Muscle of leg (tissue), 3 donors: ENCODE measurements at regions not wholly inside any gene's neighbourhood (a gene's known extent, or its start where the extent isn't known, plus 50 kb on each side); places are given as distances from the start of the nearest gene placed in this dataset.
A peak's percentile ranks its signal among the peaks of the same experiment; 100 is the strongest.

Experiments
- DNase-seq: peaks from one replicate; pipeline ENCODE4 v3.0.0; 2013
- H3K27ac ChIP-seq: one replicate; pipeline ENCODE4 v1.5.1; 2013; ENCODE audit warnings: mild to moderate bottlenecking, low read length, control low read depth
- H3K27me3 ChIP-seq: one replicate; pipeline ENCODE4 v1.6.1; 2013; ENCODE audit warnings: low read length; ENCODE audit not compliant: control insufficient read depth, insufficient read depth
- H3K36me3 ChIP-seq: one replicate; pipeline ENCODE4 v1.6.1; 2013; ENCODE audit warnings: low read length; ENCODE audit not compliant: control insufficient read depth, insufficient read depth
- H3K4me1 ChIP-seq: one replicate; pipeline ENCODE4 v1.6.1; 2013; ENCODE audit warnings: low read length; ENCODE audit not compliant: control insufficient read depth, insufficient read depth
- H3K4me3 ChIP-seq: one replicate; pipeline ENCODE4 v1.5.1; 2013; ENCODE audit warnings: low read length, control low read depth
- H3K9me3 ChIP-seq: replicated peaks from 2 replicates; pipeline ENCODE4 v1.6.1; 2013; ENCODE audit warnings: low read depth, low read length; ENCODE audit not compliant: control insufficient read depth
- WGBS: methylation state at CpG from one replicate; pipeline ENCODE4 v1.1.5; 2013; ENCODE audit warnings: missing lambda C conversion rate; ENCODE audit not compliant: insufficient coverage; 5-methylcytosine and 5-hydroxymethylcytosine counted together

DNA sequence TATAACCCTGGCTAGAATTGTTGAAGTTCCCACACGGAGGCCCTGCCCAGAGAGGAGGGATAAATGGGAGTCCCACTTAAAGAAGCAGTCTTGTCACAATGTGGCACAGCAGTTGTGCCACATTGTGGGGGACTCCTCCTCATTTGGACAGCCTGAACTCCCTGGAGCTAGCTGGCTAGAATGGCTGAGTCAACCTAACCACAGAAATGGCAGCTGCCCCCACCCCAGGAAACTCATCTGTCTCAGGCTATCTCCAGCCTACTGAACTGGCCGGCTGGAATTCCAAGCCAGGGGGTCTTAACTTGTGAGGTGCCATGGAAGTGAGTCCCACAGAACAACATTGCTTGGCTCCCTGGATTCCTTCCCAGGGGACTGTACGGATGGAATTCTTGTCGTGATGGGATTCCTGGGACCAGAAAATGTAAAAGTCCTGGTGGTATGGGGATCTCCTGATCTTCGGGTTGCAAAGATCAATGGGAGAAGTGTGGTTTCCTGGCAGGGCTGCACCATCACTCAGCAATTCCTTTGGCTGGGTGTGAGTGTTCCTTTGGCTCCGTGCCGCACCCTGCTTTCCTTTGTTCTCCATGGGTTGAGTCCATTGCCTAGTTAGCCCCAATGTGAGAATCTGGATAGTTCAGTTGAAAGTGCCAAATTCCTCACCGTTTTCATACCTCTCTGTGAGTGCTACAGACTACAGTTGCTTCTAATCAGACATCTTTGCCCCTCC is 791.2 kb upstream of the FAT3 start:
- 85% methylated on average over 7 of the region's 8 CpGs for WGBS
- no peak for DNase-seq
- no peak overlapping the region for H3K27ac ChIP-seq

DNA sequence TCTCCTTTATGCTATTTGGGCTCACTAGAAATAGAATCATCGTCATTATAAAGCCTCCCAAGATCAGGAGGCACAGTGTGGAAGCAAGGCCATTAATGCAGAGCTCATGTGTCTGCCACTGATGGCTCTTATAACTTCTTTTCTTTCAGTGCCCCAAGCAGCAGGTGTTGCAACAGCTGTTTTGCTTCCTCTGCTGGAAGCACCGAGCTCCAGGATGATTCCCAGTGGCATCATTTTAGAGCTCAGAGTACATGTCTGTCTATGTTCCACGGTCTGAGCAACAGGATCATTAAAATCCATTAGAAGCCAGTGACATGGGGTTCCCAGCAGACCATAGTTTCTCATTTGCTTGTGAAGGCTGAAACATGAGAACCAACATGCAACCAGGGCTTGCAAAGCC is 803.0 kb upstream of the FAT3 start:
- Histone ChIP-seq H3K9me3 (no peaks in the 10 kb centered on the region), H3K36me3 (no peaks in the 10 kb centered on the region), H3K27me3 (no peaks in the 10 kb centered on the region), H3K27ac (peak overlapping the region; percentile 53), H3K4me1 (peaks cover 7% of the 10 kb centered on the region), H3K4me3 (no peak overlapping the region)
- DNase-seq = peak; percentile 79
- 7% methylated on average over 3 of the region's 3 CpGs for WGBS

More for the DNA sequence above, 791.2 kb upstream of the FAT3 start:
- H3K27me3 ChIP-seq = no peaks in the 10 kb centered on the region
- H3K4me3 ChIP-seq = no peak overlapping the region
- H3K4me1 ChIP-seq = no peaks in the 10 kb centered on the region
- H3K36me3 ChIP-seq = no peaks in the 10 kb centered on the region
- peaks cover 2% of the 10 kb centered on the region for H3K9me3 ChIP-seq

DNA sequence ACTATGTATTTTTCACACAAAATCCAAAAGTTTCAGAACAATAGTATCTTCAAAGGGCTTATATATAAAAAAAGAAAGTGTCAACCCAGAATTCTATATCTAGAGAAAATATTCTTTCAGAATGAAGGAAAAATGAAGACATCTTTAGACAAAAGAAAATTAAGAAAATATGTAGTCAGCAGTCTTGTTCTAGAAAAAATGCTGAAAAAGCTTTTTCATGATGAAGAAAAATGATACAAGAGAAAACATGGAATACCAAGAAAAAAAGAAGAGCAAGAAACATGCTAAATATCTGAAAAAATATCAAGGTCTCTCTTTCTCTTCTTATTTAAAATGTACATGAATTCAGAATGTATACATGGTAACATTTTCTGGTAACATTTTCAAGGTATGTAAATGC is 816.8 kb upstream of the FAT3 start:
- no peak overlapping the region for H3K4me3 ChIP-seq
- no peaks in the 10 kb centered on the region for H3K4me1 ChIP-seq
- no peak for DNase-seq
- no peaks in the 10 kb centered on the region for H3K9me3 ChIP-seq
- H3K27me3 ChIP-seq = no peaks in the 10 kb centered on the region
- no peaks in the 10 kb centered on the region for H3K36me3 ChIP-seq
- no peak overlapping the region for H3K27ac ChIP-seq

DNA sequence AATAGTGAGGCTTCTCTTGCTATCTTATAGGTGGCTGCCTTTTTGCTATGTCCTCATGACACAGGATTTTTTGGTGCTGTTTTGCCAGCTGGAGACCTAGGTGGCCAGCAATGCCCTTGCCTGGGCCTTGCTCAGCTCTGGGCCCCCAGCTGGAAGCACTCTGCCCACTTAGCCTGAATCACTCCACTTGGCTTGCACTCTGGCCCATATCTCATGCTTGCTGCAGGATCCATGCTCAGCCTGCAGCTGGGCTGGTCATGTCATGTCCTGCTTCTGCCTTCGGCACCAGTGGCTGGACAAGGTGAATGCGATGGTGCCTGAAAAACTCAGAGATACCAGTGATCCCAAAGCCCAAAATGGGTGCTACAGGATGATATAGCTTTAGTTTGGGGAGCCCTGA is 818.6 kb upstream of the FAT3 start:
- no peak overlapping the region for H3K4me3 ChIP-seq
- DNase-seq = no peak
- 100% methylated on average over 2 of the region's 2 CpGs for WGBS
- H3K27me3 ChIP-seq = no peaks in the 10 kb centered on the region
- no peak overlapping the region for H3K27ac ChIP-seq
- H3K4me1 ChIP-seq = no peaks in the 10 kb centered on the region
- H3K9me3 ChIP-seq = no peaks in the 10 kb centered on the region
- no peaks in the 10 kb centered on the region for H3K36me3 ChIP-seq

DNA sequence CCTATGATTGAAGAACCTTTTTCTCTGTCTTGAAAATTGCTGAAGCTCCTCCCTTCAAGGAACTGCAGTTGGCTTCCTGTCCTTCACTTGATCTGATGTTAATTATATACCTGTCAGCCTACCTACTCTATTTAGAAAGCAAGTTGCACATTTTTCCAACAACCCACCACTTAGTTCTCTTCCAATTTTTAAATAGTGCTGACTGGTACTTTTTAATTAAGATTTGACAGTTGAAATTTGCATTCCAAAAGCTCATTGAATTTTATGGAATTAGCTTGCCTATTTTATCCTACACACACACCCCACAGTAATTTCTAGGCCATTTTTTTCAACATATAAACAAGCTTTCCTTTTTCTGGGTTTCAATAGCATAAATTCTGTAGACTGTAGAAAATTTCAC is 820.3 kb upstream of the FAT3 start:
- no peak overlapping the region for H3K4me3 ChIP-seq
- no peak overlapping the region for H3K27ac ChIP-seq
- no peaks in the 10 kb centered on the region for H3K36me3 ChIP-seq
- no peaks in the 10 kb centered on the region for H3K27me3 ChIP-seq
- no peaks in the 10 kb centered on the region for H3K9me3 ChIP-seq
- no peaks in the 10 kb centered on the region for H3K4me1 ChIP-seq
- DNase-seq = no peak

DNA sequence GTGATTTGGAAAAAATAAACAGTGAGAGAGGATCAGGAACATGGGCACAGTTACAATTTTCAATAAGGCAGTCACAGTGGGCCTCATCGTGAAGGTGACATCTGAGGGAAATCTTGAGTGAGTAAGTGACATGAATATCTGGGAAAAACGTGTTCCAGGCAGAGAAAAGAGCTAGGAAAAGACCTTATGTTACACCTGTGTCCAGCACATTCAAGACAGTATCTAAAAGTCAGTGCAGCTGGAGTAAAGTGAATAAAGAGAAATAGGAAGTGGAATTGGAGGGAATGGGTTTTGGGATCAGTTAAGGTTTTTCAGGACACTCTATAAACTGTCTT is 827.5 kb upstream of the FAT3 start:
- Histone ChIP-seq H3K36me3 (no peaks in the 10 kb centered on the region), H3K4me1 (no peaks in the 10 kb centered on the region), H3K27ac (no peak overlapping the region), H3K27me3 (no peaks in the 10 kb centered on the region), H3K9me3 (no peaks in the 10 kb centered on the region), H3K4me3 (no peak overlapping the region)
- DNase-seq = no peak
- 80% methylated on average over 1 of the region's 2 CpGs for WGBS

DNA sequence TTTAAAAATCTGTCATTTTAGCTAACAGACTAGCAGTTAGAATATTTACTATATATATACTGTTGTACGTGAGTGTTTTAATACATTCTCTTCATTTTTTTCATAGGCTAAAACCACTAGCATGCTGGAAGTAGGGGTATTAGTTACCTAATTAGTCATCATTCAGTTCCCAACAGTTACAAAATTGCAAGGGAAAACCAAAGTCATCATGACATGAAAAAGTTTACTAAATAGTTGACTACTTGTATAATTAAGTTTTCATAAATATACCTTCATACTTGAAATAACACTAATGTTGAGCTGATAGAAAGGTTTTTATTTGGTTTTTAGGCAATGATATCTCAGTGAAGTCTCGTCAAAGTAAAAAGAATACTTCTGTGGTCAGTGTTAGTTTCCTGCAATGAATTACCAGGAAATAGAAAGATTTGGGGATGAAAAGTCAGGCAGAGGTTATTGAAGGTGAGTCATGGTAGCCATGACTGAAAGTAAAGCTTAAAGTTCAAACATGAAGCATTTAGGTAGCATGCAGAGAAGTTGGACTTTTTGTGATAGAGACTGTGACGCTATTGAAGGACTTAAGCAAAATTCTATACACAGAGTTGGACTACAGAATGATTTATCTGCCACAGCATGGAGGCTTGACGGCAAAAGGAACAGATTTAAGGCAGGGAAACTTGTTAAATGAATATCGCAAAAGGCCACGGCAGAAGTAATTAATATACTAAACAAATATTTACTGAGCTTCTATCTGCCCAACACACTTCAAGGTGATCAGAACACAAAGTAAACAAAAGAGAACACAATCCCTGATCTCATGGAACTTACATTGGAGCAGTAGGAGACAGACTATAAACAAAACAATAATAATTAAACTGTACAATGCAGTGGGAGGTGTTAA is 828.1 kb upstream of the FAT3 start:
- Histone ChIP-seq H3K27me3 (no peaks in the 10 kb centered on the region), H3K4me1 (no peaks in the 10 kb centered on the region), H3K9me3 (no peaks in the 10 kb centered on the region), H3K27ac (no peak overlapping the region), H3K36me3 (no peaks in the 10 kb centered on the region), H3K4me3 (no peak overlapping the region)
- 80% methylated on average over 1 of the region's 6 CpGs for WGBS
- no peak for DNase-seq

DNA sequence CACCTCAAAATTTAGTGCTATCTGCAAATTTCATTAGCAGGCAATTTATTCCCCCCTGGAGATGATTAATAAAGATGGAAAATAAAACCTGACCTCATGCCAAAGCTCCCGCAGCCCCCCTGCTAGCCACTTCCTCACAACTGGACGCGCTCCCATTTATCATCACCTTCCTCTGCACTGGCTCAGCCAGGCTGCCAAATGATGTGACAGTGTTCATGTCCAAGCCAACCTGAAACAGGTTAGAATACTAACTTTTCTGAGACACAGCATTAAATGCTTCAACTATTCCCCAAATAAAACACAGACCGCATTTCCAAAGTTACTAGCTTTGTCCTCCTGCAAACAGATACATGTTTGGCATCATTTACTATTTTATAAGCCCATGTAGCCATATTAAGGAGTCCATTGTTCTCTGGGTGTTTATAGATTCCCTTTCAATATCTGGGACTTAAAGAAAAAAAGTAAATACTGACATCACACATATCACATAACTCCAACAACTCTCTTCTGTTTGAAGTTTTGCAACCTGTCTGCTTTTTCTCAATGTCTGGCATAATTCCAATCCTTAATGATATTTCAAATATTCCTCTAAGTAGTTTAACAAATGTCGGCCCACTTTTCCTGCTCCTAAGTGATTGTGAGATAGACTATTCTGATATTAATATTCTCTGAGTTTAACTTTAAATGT is 829.7 kb upstream of the FAT3 start:
- Histone ChIP-seq H3K9me3 (no peaks in the 10 kb centered on the region), H3K4me1 (no peaks in the 10 kb centered on the region), H3K36me3 (no peaks in the 10 kb centered on the region), H3K27ac (no peak overlapping the region), H3K27me3 (no peaks in the 10 kb centered on the region), H3K4me3 (no peak overlapping the region)
- DNase-seq = peak; percentile 75
- WGBS = 25% methylated on average over 2 of the region's 5 CpGs

DNA sequence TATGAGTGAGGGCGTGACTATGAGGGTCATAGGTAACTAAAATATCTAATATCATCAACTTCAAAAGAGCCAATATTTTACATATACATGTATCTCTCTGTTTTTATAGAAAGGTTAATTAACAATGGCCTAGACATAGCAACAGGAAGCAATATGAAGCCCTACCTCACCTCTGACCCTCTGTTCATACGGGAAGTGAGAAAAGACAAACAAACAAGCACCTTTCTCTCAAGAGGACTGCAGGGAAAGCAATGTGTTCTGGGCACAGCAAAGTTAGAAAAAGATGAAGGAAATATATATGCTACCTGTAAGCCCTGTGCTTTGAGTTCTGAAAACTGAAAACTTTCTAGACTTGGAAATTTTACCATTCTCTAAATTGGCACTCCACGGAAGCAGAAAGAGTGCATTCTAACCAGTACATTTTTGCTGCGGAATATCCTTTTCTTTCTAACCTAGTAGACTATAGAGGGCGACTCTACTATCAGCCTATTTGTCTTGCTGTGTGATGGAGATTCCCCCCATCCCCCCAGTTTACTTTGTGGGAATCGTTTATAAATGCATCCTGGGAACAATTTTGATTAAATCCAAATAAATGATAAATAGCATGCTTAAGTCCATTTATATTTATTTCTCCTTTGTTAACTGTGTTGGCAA is 830.4 kb upstream of the FAT3 start:
- H3K27me3 ChIP-seq = no peaks in the 10 kb centered on the region
- no CpG with 5 or more reads among the region's 6 CpGs for WGBS
- H3K9me3 ChIP-seq = no peaks in the 10 kb centered on the region
- DNase-seq = peak; percentile 64
- no peak overlapping the region for H3K4me3 ChIP-seq
- H3K4me1 ChIP-seq = no peaks in the 10 kb centered on the region
- H3K36me3 ChIP-seq = no peaks in the 10 kb centered on the region
- no peak overlapping the region for H3K27ac ChIP-seq

DNA sequence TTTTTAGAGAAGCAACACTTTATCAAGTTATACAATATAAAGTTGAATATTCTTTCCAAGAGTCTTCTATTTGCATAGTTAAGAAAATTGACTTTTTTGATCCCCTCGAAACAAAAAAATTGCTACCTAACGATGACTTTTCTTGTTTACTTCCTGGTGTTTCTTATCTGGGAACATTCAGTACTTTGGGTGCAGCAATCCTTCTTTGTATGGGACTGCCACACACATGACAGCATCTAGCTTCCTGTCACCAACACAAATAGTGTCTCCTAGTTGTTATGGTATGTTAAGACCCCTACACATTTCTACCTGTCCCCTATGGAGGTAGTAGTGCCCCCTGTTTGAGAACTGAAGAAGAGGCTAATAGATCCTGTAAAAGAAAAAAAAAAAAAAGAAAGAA is 841.7 kb upstream of the FAT3 start:
- Histone ChIP-seq H3K36me3 (no peaks in the 10 kb centered on the region), H3K27ac (no peak overlapping the region), H3K27me3 (no peaks in the 10 kb centered on the region), H3K9me3 (no peaks in the 10 kb centered on the region), H3K4me1 (no peaks in the 10 kb centered on the region), H3K4me3 (no peak overlapping the region)
- WGBS = no CpG with 5 or more reads among the region's 2 CpGs
- no peak for DNase-seq
